Mucosa of descending colon (tissue), 3 donors: ENCODE measurements at regions not wholly inside any gene's neighbourhood (a gene's known extent, or its start where the extent isn't known, plus 50 kb on each side); places are given as distances from the start of the nearest gene placed in this dataset.

Experiments used
- ATAC-seq: fragments of 200-7000 bp; cut with Tn5 transposase; one replicate; pipeline ENCODE4 v1.9.1; 2020; ENCODE audit warnings: mild to moderate bottlenecking, moderate library complexity
- DNase-seq, 3 donors: peaks; one replicate each; pipeline ENCODE4 v3.0.0-alpha.2; 2020
- H3K36me3 ChIP-seq: fragments of 200-600 bp; one replicate; pipeline ENCODE4 v1.8.0; 2021; ENCODE audit warnings: low read depth, mild to moderate bottlenecking
- H3K4me1 ChIP-seq: fragments of 200-600 bp; one replicate; pipeline ENCODE4 v1.8.0; 2021; ENCODE audit warnings: low read depth, mild to moderate bottlenecking
- H3K4me3 ChIP-seq: fragments of 200-600 bp; one replicate; pipeline ENCODE4 v1.8.0; 2021; ENCODE audit warnings: mild to moderate bottlenecking
- H3K9me3 ChIP-seq: fragments of 200-600 bp; one replicate; pipeline ENCODE4 v1.8.0; 2021; ENCODE audit warnings: mild to moderate bottlenecking
- CTCF ChIP-seq: fragments of 200-600 bp; IDR thresholded peaks from one replicate; pipeline ENCODE4 v1.8.0; 2022; ENCODE audit warnings: antibody characterized with exemption, mild to moderate bottlenecking
- intact Hi-C, 2 donors: fragments of 100-400 bp; cut with DNase I in 1 of 2; cut with micrococcal nuclease in 1 of 2; formaldehyde crosslinking; loops; one replicate each; pipeline versions ENCODE4 v1.11.0 to v1.11.1; 2022; cut with DNase I, micrococcal nuclease
- donor health status: DM: no; HTN: no; CAD: no; lungs with moderate emphysema.
- donor health status: DM: no; HTN: no; CAD: no.
- donor health status: DM: no; HTN: yes; CAD: no.

DNA sequence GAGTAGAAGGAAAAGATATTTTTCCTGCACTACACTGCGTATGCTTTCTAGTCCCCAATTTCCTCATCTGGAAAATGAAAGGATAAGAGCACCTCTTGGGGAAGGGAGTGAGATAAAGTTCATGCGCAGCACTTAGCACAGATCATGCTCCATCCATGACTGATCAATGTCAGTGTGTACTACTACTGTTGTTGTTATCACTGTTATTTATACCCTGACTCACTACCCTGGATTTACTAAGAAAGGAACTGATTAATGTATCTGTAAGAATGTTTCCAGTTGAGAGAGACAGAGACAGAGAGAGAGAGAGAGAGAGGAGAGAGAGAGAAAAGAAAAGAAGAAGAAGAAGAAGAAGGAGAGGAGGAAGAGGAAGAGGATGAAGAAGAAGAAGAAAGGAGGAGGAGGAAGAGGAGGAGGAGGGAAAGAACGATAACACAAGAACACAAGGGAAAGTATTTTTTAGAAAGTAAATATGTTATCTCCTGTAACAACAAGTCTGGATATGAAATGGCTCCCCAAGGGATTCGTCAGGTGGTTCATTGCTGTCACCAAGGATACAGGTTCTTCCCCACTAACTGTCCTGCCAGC lies 212.2 kb upstream of the PROK2 start:
- no peak for ATAC-seq
- intact Hi-C loops: no loop called here
- Histone ChIP-seq H3K4me3 (no peak overlapping the region), H3K9me3 (no peaks in the 10 kb centered on the region), H3K4me1 (no peaks in the 10 kb centered on the region), H3K36me3 (no peaks in the 10 kb centered on the region)
- TF ChIP-seq CTCF: no peak
- DNase-seq: no peak

DNA sequence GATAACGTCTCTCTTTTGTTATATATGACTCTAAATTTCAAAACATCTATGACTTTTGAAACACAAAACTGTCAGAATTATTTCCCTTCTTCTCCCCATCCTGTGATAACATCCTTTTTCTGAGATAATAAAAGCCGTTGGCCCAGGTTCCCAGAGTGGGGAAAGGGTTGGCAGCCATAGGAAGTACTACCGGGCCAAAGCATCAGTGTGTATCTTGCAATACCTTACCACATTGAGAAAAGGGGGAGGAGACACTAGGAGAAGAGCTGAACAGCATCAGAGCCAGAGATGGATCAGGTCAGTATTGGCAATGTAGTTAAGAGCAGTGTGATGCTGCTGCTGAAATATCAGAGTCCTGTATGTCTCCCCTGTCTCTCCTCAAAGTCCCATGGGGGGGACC lies 210.0 kb upstream of the PROK2 start:
- intact Hi-C loops: no loop called here
- no peak for TF ChIP-seq CTCF
- DNase-seq (no peak), ATAC-seq (no peak)
- no peak overlapping the region for H3K4me3 ChIP-seq
- peaks cover 2% of the 10 kb centered on the region for H3K9me3 ChIP-seq
- H3K4me1 ChIP-seq: no peaks in the 10 kb centered on the region
- no peaks in the 10 kb centered on the region for H3K36me3 ChIP-seq

GRCh38 chr3:71994203-71994602 lies 209.3 kb upstream of the PROK2 start:
- intact Hi-C loops: no loop called here
- Histone ChIP-seq H3K9me3 (peaks cover 2% of the 10 kb centered on the region), H3K4me1 (no peaks in the 10 kb centered on the region), H3K4me3 (no peak overlapping the region), H3K36me3 (no peaks in the 10 kb centered on the region)
- no peak for TF ChIP-seq CTCF
- DNase-seq (no peak), ATAC-seq (no peak)

GRCh38 chr3:71991681-71992080 lies 206.7 kb upstream of the PROK2 start:
- H3K9me3 ChIP-seq: peaks cover 2% of the 10 kb centered on the region
- no peak for TF ChIP-seq CTCF
- intact Hi-C loops: no loop called here
- H3K4me3 ChIP-seq: no peak overlapping the region
- DNase-seq (no peak), ATAC-seq (no peak)
- no peaks in the 10 kb centered on the region for H3K4me1 ChIP-seq
- H3K36me3 ChIP-seq: no peaks in the 10 kb centered on the region

DNA sequence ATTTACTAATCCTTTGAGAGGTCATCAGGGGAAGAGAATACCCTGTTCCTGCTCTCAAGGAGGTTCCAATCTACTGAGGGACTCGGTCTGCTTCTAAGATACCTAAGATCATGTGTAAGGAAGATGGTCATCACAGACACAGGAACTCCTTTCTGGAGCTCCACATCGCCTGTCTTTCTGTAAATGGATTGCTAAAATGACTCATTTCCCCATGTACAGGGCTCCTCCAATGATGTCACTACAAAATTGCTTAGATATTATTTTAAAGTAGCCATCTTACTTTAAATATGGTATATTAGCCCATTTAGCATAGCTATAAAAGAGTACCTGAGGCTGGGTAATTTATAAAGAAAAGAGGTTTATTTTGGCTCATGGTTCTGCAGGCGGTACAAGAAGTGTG lies 206.1 kb upstream of the PROK2 start:
- Histone ChIP-seq H3K9me3 (peaks cover 2% of the 10 kb centered on the region), H3K36me3 (no peaks in the 10 kb centered on the region), H3K4me1 (no peaks in the 10 kb centered on the region), H3K4me3 (no peak overlapping the region)
- no peak for DNase-seq
- intact Hi-C loops: no loop called here
- TF ChIP-seq CTCF: no peak
- ATAC-seq: no peak

- intact Hi-C loops: no loop called here
- Histone ChIP-seq H3K36me3 (no peaks in the 10 kb centered on the region), H3K4me3 (no peak overlapping the region), H3K9me3 (peaks cover 2% of the 10 kb centered on the region), H3K4me1 (no peaks in the 10 kb centered on the region)
- ATAC-seq (no peak), DNase-seq (no peak)
- no peak for TF ChIP-seq CTCF
These were observed 205.6 kb upstream of the PROK2 start for GRCh38 chr3:71990545-71990944.
